Neural progenitor cell (in vitro differentiated cells): ENCODE measurements at regions not wholly inside any gene's neighbourhood (a gene's known extent, or its start where the extent isn't known, plus 50 kb on each side); places are given as distances from the start of the nearest gene placed in this dataset.

Source experiments
- EZH2 ChIP-seq: fragments of 200-600 bp; sonication (generic); IDR thresholded peaks from 2 replicates; pipeline ENCODE4 v1.6.1; 2017; ENCODE audit warnings: antibody characterized with exemption, mild to moderate bottlenecking, moderate library complexity
- EZH2phosphoT487 ChIP-seq: fragments of 200-600 bp; sonication (generic); IDR thresholded peaks from 2 replicates; pipeline ENCODE4 v1.6.1; 2017; ENCODE audit warnings: antibody characterized with exemption
- TF ChIP-seq, protein P1 (sequence below): fragments of 200-600 bp; sonication (generic); IDR thresholded peaks from 2 replicates; pipeline ENCODE4 v1.5.1; 2017; ENCODE audit warnings: antibody characterized with exemption, mild to moderate bottlenecking

DNA sequence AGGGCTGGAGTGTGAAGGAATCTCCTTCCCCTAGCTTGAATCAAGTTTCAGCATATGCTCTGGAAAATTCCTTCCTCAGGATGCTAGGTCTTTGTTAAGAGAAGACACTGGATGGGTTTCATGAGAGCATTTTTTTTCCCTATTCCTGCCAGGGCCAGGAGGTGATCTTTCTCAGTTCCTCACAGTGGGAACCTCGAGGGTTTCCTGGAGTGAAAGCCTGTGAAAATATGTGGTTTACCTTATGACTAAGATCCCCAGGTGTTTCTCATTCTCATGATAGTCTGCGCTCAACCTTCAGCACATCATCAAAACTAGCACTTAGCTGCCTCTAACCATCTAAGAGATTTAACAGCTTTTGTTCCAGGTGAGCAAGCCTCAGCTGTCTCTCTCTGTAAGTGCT is 985.3 kb upstream of the FAT3 start:
- TF ChIP-seq, protein P1, sequence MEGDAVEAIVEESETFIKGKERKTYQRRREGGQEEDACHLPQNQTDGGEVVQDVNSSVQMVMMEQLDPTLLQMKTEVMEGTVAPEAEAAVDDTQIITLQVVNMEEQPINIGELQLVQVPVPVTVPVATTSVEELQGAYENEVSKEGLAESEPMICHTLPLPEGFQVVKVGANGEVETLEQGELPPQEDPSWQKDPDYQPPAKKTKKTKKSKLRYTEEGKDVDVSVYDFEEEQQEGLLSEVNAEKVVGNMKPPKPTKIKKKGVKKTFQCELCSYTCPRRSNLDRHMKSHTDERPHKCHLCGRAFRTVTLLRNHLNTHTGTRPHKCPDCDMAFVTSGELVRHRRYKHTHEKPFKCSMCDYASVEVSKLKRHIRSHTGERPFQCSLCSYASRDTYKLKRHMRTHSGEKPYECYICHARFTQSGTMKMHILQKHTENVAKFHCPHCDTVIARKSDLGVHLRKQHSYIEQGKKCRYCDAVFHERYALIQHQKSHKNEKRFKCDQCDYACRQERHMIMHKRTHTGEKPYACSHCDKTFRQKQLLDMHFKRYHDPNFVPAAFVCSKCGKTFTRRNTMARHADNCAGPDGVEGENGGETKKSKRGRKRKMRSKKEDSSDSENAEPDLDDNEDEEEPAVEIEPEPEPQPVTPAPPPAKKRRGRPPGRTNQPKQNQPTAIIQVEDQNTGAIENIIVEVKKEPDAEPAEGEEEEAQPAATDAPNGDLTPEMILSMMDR, result no peak
- TF ChIP-seq EZH2 (no peak), EZH2phosphoT487 (no peak)
